Activated CD8-positive, alpha-beta memory T cell treated with anti-CD3 and anti-CD28 coated beads for 1 hour (primary cell): ENCODE measurements at regions not wholly inside any gene's neighbourhood (a gene's known extent, or its start where the extent isn't known, plus 50 kb on each side); places are given as distances from the start of the nearest gene placed in this dataset.
"Not testable (repeated sequence)": the region's sequence is repeated elsewhere in the genome, so short reads cannot be mapped to it uniquely, and the experiment has no call there.

Experiments
- DNase-seq, 2 donors: peaks; one replicate each; pipeline ENCODE4 v3.0.0-alpha.2; 2020; ENCODE audit warnings: low read depth in 1 of 2; ENCODE audit errors: extremely low read depth in 1 of 2

DNA sequence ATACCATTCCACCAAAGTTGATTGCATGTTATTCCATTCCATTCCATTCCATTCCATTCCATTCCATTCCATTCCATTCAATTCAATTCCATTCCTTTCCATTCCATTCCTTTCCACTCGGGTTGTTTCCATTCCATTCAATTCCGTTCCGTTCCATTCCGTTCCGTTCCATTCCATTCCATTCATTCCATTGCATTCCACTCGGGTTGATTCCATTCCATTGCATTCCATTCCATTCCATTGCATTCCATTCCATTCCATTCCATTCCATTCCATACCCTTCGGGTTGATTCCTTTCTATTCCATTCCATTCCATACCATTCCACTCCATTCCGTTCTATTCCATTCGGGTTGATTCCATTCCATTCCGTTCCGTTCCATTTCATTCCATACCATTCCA is 166.9 kb downstream of the CWH43 start:
- not testable (repeated sequence) for DNase-seq

DNA sequence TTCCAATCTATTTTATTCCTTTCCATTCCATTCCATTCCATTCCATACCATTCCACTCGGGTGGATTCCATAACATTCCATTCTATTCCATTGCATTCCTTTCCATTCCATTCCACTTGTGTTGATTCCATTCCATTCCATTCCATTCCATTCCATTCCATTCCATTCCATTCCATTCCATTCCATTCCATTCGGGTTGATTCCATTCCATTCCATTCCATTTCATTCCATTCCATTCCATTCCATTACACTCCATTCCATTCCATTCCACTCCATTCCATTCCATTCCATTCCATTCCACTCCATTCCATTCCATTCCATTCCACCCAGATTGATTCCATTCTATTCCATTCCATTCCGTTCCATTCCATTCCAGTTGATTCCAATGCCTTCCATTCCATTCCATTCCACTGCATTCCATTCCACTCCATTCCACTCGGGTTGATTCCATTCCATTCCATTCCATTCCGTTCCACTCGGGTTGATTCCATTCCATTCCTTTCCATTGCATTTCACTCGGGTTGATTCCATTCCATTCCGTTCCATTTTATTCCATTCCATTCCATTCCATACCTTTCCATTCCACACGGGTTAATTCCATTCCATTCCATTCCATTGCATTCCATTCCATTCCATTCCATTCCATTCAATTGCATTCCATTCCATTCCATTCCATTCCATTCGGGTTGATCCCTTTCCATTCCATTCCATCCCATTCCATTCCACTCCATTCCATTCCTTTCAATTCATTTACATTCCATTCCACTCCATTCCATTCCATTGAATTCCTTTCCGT is 168.4 kb downstream of the CWH43 start:
- not testable (repeated sequence) for DNase-seq

DNA sequence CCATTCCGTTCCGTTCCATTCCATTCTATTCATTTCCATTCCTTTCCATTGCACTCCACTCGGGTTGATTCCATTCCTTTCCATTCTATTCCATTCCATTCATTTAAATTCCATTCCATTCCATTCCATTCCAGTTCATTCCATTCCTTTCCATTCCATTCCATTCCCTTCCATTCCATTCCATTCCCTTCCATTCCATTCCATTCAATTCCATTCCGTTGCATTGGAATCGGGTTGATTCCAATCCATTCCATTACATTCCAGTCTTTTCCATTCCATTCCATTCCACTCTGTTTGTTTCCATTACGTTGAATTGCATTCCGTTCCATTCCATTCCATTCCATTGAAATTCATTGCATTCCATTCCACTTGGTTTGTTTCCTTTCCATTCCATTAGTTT is 169.2 kb downstream of the CWH43 start:
- DNase-seq, result not testable (repeated sequence)

DNA sequence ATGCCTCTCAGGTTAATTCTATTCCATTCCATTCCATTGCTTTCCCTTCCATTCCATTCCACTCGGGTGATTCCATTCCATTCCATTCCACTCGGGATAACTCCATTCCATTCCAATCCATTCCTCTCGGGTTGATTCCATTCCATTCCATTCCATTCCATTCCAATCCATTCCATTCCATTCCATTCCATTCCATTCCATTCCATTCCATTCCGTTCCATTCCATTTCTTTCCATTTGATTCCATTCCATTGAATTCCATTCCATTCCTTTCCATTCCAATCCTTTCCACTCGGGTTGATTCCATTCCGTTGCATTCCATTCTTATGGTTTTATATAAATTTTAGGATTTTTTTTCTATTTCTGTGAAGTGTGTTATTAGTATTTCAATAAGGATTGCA is 170.2 kb downstream of the CWH43 start:
- not testable (repeated sequence) for DNase-seq

DNA sequence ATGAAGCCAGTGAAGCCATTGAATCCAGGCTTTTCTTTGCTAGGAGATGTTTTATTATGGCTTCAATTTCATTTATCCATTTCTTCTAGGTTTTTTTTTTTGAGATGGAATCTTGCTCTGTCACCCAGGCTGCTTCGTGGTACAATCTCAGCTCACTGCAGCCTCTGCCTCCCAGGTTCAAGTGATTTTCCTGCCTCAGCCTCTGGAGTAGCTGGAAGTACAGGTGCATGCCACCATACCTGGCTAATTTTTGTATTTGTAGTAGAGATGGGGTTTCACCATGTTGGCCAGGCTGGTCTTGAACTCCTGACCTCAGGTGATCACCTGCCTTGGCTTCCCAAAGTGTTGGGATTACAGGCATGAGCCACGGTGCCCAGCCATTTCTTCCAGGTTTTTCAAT is 171.6 kb downstream of the CWH43 start:
- not testable (repeated sequence) for DNase-seq

DNA sequence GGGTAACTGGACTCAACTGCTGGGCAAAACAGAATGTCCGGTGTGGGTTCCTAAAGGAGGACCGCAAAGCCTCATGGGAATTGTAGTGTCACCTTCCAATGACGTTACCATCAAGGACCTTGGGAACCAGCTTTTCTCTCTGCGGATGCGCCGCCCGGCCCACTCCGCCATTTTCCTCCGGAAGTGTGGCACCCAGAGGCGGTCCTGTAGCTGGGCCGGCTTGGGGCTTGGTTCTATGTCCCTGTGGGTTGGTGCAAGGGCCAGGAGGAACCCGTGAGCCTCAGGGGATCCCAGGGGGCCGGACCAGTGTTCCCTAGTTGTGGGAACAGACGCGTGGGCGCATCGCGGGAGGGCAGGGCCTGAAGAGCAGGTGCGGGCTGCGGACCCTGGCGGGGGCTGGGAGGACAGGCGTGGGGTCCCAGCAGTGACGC is 175.1 kb downstream of the CWH43 start:
- DNase-seq, result not testable (repeated sequence)

DNA sequence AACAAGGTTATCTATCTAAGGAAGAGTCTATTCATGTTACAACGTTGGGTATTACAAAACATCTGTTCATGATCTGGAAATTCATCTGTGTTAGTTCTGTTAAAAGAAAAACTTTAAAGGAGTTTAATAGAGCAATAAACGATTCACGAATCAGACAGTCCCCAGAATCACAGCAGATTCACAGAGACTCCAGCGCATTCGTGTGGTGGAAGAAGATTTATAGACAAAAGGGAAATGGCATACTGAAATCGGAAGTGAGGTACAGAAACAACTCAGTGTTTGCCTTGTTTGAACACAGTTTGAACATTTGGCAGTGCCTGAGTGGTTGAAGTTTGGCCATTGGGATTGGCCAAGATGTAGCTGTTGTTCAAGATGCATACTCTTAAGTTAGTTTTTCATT is 178.8 kb downstream of the CWH43 start:
- DNase-seq, result not testable (repeated sequence)

DNA sequence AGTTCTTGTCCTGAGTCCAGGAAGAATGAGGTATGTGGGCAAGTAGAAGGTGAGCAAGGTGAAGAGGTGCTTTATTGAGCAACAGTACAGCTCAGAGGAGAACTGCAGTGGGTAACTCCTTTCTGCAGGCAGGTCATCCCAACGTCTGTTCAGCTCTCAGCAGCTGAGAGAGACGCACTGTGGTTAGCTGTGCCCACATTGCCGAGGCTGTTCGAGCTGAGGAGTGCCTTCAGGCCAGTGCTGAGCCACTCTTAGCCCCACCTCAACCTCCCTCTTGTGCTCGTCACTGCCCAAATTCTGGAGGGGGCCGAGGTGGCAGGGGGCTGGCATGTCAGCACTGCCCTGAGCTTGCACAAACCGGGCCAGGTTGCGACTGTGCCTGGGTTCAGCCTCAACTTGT is 191.8 kb downstream of the CWH43 start:
- DNase-seq, result not testable (repeated sequence)

DNA sequence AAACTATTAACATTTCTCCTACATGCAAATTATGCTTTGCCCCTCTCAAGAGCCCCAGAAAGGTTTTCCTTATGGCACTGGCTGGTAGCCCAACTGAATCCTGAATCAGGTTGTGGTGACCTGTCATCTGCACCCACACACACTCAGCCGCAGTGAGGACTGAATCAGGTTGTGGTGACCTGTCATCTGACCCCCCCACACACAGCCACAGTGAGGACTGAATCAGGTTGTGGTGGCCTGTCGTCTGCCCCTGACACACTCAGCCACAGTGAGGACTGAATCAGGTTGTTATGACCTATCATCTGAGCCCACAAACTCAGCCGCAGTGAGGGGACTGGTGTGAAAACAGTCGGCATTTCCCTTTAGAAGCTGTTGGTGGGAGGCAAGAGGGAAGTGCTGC is 195.0 kb downstream of the CWH43 start:
- DNase-seq, result not testable (repeated sequence)

DNA sequence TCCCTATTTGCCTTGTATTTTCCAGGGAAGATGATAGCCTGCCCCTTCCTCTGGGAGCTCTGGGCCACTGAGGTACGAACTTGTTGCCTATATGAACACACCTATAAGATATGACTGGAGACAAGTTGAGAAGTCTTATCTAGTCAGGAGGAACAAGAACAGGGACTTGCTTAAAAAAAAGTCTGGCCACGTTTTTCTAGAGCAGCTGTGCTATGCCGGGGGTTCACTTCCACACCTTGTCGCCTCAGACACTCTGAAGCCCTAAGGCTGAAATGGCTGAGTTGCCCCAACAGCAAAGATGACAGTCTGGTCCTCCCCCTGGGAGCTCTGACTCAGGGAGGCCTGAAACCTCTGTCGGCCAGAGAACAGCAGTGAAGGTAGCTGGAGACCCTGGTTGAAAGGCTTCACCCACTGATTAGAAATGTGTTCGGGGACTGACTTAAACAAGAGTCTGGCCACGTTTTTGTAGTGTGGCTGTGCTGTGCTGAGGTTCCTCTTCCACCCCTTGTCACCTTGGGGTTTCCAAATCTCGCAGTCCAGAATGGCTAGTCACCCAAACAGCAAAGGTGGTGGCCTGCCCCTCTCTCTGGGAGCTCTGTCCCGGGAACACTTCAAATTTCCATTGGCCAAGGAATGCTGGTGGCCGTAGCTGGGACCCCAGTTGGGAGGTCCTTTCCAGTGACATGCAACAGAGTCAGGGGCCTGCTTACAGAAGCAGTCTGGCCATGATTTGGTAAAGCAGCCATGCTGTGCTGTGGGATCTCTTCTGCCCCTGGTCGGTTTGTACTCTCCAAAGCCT is 225.5 kb downstream of the CWH43 start:
- not testable (repeated sequence) for DNase-seq

DNA sequence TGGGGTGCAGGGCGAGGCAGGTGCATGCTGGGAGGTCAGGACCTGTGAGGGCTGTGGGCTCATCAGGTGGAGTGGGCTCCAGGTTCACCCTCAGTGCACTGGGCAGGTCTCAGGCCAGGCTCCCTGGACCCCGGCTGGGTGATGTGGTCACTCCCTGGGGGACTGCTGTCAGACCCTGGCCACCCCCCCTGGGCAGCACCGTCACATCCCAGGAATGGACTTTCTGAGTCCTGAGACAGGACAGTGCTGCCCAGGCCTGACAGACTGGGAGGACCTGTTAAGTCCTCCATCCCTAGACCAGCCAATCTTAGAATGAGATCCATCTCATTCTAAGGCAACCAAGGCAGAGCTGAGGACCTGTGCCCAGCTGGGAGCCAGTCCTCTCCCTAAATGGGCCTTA is 227.2 kb downstream of the CWH43 start:
- not testable (repeated sequence) for DNase-seq

DNA sequence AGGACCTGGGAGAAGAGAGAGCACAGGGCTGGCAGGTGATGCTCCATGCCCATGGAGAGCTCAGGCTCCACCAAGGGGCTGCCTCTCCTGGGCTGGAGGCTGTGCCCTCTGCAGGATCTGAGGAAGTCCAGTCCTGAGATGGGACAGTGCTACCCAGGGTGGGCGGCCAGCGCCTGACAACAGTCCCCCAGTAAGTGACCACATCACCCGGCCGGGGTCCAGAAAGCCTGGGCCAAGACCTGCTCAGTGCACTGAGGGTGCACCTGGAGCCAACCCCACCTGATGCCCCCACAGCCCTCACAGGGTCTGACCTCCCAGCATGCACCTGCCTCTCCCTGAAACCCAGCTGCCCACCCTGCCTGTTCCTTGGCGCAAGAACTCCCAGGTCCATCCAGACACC is 227.7 kb downstream of the CWH43 start:
- not testable (repeated sequence) for DNase-seq

DNA sequence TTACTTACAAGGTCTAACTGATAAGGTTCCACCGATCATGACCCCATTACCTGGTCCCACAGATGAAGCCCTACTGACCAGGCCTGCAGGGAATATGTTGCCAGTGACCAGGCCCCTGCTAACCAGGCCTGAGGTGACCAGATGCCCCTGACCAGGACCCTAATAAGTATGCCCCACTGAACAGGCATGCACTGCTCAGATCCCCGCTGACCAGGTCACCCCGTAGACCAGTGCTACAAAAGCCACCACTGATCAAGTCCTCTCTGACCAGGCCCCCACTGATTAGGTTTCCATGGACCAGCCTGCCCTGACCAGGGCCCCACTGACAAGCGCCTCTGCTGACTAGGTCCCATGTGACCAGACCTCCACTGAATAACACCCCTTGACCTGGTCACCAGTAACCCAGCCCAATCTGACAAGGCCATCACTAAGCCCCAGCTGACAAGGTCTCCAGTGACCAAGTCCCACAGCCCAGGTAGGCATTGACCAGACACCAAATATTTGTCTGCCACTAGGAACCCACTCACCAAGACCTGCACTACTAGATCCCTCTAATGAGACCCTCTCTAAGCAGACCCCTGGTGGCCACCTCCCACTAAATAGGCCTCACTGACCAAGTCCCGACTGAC is 228.5 kb downstream of the CWH43 start:
- not testable (repeated sequence) for DNase-seq

DNA sequence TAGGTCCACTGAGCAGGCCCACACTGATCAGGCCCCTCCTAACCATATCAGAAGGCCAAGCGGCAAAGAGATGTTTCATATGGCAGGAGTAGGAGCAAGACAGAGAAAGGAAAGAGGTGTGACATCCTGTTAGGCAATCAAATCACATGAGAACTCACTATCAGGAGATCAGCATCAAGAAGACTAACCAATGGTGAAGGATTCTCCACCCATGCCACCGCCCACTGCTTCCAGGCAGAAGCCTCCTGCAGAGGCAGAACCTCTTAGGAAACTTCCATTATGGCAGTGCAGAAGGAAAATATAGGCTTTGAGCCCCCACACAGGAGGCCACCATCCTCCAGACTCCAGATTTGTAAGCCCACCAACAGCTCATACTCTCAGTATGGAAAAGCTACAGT is 229.0 kb downstream of the CWH43 start:
- not testable (repeated sequence) for DNase-seq

DNA sequence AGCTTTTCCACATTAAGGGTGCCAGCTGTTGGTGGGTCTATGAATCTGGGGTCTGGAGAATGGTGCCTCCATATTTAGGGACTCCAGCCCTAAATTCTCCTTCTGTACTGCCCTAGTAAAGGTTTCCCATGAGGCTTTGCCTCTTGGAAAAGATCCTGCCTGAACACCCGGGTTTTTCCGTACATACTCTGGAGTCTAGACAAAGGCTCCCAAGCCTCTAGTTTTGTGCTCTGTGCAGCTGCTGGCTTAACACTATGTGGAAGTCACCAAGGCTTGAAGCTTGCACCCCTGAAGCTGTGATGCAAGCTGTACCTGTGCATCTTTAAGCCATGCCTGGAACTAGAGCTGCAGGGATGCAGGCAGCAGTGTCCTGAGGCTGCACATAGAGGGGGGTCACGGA is 230.5 kb downstream of the CWH43 start:
- not testable (repeated sequence) for DNase-seq

DNA sequence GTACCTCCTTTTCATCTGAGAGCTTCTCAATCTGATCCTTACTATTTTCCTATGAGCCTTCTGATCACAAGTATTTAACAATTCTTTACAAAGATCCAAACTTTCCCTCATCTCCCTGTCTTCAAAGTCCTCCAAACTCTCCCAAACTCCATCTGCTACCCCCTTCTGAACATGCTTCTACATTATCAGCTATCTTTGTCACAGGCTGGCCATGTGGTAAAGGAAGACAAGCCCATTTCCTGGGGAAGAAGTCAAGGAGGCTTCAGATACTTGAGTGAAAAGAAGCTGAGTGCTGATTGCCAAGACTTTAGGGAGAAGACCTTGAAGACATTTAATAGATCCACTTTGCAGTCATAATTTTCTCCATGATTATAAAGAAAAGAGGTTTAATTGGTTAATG is 231.4 kb downstream of the CWH43 start:
- DNase-seq, result no peak

DNA sequence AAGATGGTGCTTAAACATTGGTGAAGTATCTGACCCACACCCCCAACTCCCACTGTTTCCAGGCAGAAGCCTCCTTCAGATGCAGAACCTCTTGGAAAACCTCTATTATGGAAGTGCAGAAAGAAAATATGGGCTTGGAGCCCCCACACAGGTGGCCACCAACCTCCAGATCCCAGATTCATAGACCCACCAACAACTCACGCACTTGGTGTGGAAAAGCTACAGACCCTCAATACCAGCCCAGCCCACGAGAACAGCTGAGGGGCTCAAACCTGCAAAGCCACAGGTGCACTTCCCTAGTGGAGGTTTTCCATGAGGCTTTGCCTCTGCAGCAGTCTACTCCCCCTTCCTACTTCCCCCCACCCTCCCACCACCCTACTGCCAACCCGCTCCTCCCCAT is 232.0 kb downstream of the CWH43 start:
- DNase-seq, result not testable (repeated sequence)

DNA sequence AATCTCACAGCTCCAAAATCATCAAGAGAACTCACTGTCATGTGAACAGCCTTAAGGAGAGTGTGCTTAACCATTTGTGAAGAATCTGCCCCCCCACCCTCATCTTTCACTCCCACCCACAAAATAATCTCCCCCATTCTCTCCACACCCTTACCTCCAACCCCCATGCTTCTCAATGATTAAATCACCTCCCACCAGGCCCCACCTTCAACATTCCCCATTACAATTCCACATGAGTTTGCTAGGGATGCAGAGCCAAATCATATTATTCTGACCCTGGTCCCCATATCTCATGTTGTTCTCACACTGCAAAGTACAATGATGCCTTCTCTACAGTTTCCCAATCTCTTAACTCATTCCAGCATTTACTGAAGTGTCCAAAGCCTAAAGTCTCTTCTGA is 232.9 kb downstream of the CWH43 start:
- DNase-seq, result not testable (repeated sequence)

DNA sequence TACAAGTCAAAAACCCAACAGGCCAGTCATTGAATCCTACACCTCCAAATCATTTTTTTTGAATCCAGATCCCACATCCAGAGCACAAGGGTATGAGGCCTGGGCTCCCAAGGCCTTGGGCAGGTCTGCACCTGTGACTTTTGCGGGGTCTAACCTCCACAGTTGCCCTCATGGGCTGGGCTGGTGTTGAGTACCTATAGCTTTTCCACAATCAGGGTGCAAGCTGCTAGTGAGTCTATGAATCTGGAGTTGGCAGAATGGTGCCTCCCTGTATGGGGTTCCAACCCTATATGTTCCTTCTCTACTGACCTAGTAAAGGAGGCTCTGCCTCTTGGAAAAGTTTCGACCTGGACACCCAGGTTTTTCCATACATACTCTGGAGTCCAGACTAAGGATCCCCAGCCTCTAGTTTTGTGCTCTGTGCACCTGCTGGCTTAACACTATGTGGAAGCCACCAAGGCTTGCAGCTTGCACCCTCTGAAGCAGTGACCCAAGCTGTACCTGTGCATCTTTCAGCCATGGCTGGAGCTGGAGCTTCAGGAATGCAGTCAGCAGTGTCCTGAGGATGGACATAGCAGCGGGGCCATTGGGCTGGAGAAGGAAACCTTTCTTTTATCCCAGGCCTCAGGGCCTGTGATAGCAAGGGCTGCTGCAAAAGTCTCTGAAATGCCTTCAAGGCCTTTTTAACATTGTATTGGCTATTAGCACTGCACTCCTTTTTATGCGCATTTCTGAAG is 233.6 kb downstream of the CWH43 start:
- DNase-seq, result not testable (repeated sequence)

DNA sequence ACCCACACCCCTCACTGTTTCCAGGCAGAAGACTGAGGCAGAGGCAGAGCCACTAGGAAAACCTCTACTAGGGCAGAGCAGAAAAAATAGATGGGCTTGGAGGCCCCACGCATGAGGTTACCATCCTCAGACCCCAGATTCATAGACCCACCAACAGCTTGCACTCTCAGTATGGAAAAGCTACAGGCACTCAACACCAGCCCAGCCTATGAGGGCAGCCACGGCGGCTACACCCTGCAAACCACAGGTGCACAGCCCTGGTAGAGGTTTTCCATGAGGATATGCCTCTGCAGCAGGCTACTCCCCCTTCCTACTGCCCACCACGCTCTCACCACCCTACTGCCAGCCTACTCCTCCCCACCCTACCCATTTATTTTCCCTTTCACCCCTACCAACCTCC is 235.1 kb downstream of the CWH43 start:
- DNase-seq, result no peak

DNA sequence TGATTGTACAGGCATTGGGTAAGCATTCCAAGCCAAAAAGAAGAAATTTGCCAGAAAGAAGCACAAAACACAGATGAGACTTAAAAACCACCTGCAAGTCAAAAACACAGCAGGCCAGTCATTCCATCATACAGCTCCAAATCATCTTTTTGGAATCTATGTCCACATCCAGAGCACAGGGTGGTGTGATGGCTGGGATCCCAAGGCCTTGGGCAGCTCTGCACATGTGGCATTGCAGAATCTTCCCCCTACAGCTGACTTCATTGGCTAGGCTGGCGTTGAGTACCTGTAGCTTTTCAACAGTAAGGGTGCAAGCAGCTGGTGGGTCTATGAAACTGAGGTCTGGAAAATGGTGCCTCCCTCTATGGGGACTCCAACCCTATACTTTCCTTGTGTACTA is 236.7 kb downstream of the CWH43 start:
- not testable (repeated sequence) for DNase-seq
